Fibroblast of mammary gland (primary cell): ENCODE measurements at regions not wholly inside any gene's neighbourhood (a gene's known extent, or its start where the extent isn't known, plus 50 kb on each side); places are given as distances from the start of the nearest gene placed in this dataset.

Source experiments
- DNase-seq: peaks from one replicate; pipeline ENCODE4 v3.0.0-alpha.2; 2010; ENCODE audit warnings: low read depth
- H3K4me3 ChIP-seq: 2 replicates; pipeline ENCODE4 v1.5.1; 2011; ENCODE audit warnings: low read depth, mild to moderate bottlenecking, low read length, moderate library complexity; ENCODE audit not compliant: control insufficient read depth
- CTCF ChIP-seq: conservative IDR thresholded peaks from 2 replicates; pipeline ENCODE4 v1.5.1; 2011; ENCODE audit warnings: low read depth, low read length, inconsistent platforms; ENCODE audit not compliant: control insufficient read depth, insufficient read depth

DNA sequence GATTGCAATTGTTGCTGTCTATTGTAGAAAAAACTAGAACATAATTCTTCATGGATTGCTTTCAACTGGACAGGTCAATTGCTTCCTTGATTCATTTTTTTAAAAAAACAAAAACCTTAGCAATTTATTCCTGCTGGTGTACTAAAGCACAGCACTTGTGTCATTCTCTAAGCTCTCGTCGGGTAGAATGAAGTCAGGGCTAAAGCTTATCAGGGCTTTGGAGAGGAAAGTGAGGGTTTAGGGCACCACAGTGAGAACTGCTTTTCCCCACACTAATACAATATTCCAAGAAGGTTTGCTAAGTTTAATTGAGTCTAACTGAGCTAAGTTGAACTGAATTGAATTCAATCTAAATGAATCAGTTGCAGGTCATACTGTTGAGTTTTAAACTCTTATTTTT is 76.4 kb upstream of the TLR3 start:
- no peak overlapping the region for H3K4me3 ChIP-seq
- DNase-seq: no peak
- TF ChIP-seq CTCF: no peak

GRCh38 chr4:185993328-185993973 is 75.5 kb upstream of the TLR3 start:
- no peak for TF ChIP-seq CTCF
- DNase-seq: no peak
- H3K4me3 ChIP-seq: no peak overlapping the region

DNA sequence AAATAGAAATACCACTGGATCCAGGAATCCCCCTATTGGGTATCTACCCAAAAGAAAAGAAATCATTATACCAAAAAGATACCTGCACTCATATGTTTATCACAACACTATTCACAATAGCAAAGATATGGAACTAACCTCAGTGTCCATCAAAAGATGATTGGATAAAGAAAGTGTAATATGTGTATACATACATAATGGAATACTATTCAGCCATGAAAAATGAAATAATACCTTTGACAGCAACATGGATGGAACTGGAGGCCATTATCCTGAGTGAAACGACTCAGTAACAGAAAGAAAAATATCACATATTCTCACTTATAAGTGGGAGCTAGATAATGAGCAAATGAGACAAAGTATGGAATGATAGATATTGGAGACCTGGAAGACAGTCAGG is 74.2 kb upstream of the TLR3 start:
- DNase-seq: no peak
- no peak for TF ChIP-seq CTCF
- no peak overlapping the region for H3K4me3 ChIP-seq

DNA sequence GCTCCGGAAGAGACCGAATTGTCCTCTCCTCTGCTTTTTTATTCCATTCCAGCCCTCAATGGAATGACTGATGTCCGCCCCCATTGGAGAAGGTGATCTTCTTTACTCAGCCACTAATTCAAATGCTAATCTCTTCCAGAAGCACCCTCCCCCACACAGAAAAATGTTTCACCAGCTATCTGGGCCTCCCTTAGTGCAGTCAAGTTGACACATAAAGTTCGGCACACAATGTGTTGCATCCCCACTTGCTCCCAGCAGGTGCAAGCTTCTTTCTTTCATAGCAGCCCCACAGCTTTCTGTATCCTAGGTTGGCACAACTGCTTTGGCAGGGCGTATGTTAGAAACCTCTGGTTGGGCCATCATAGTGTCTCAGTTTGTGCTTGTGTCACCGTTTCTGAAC is 73.3 kb upstream of the TLR3 start:
- DNase-seq: no peak
- H3K4me3 ChIP-seq: no peak overlapping the region
- no peak for TF ChIP-seq CTCF

GRCh38 chr4:185997296-185997695 is 71.7 kb upstream of the TLR3 start:
- no peak for DNase-seq
- no peak for TF ChIP-seq CTCF
- H3K4me3 ChIP-seq: no peak overlapping the region

DNA sequence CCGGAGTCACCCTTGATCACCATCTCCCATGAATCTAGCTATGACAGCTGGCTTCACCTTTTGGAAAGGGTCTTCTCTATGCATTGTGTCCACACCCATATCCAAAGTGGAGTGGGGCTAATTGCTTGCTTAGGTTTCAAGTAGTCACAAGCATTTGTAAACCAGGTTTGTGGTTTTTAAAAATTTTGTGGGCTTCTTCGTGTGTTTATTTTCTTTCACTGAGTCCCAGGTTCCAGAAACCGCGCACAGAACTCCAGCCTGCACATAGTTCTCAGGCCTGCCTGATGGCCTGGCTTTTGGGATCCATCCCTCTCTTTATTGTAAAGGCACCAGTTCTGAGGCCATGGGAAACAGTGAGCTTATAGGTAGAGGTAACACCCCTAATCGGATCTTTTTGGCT is 70.2 kb upstream of the TLR3 start:
- no peak for DNase-seq
- no peak for TF ChIP-seq CTCF

DNA sequence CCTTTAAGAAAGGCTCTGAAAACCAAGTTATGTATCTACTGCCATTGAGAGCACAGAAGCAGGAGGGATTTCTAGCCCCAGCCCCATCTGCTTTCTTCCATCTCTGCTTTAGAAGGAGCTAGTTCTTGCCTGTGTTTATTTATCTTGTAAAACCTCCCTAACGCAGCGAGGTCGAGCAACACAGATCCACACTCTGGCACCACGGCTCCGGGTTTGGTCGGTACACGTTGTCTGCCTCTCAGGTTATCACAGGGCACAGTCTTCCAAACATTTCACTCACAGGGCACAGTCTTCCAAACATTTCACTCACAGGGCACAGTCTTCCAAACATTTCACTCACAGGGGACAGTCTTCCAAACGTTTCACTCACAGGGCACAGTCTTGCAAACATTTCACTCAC is 69.7 kb upstream of the TLR3 start:
- TF ChIP-seq CTCF: no peak
- no peak for DNase-seq
- H3K4me3 ChIP-seq: no peak overlapping the region

More for the DNA sequence above, 70.2 kb upstream of the TLR3 start:
- H3K4me3 ChIP-seq: no peak overlapping the region
